ENCODE measurements at regions not wholly inside any gene's neighbourhood (a gene's known extent, or its start where the extent isn't known, plus 50 kb on each side); places are given as distances from the start of the nearest gene placed in this dataset.

GRCh38 chr17:71464241-71464640 is 656.6 kb upstream of the SOX9 start (continued):
- TF ChIP-seq ZNF462 (CRISPR knock-in tag; IDR thresholded peaks at IDR 0.05) (no peak), STAT1 (IDR thresholded peaks at IDR 0.05; ENCODE audit: unreplicated experiment) (no peak), REST (IDR thresholded peaks at IDR 0.05; ENCODE audit: unreplicated experiment) (no peak), ZNF331 (CRISPR knock-in tag; IDR thresholded peaks at IDR 0.05; ENCODE audit: low read depth) (no peak), ETS1 (IDR thresholded peaks at IDR 0.05) (no peak), NANOG (IDR thresholded peaks at IDR 0.05; ENCODE audit: borderline replicate concordance) (no peak), CREB1 (CRISPR knock-in tag; IDR thresholded peaks at IDR 0.05; ENCODE audit: low read depth) (no peak), JUNB (IDR thresholded peaks at IDR 0.05; ENCODE audit: unreplicated experiment) (no peak)

All from GM23338 (cell line).